NCI-H2107 treated with DMSO at 0.1 percent for 48 hours (cell line): ENCODE measurements at regions not wholly inside any gene's neighbourhood (a gene's known extent, or its start where the extent isn't known, plus 50 kb on each side); places are given as distances from the start of the nearest gene placed in this dataset.
"Not testable (repeated sequence)": the region's sequence is repeated elsewhere in the genome, so short reads cannot be mapped to it uniquely, and the experiment has no call there.

Source experiments
- DNase-seq: peaks from one replicate; lab custom pipeline; 2025; ENCODE audit not compliant: unreplicated experiment; lab: John Stamatoyannopoulos, UW

DNA sequence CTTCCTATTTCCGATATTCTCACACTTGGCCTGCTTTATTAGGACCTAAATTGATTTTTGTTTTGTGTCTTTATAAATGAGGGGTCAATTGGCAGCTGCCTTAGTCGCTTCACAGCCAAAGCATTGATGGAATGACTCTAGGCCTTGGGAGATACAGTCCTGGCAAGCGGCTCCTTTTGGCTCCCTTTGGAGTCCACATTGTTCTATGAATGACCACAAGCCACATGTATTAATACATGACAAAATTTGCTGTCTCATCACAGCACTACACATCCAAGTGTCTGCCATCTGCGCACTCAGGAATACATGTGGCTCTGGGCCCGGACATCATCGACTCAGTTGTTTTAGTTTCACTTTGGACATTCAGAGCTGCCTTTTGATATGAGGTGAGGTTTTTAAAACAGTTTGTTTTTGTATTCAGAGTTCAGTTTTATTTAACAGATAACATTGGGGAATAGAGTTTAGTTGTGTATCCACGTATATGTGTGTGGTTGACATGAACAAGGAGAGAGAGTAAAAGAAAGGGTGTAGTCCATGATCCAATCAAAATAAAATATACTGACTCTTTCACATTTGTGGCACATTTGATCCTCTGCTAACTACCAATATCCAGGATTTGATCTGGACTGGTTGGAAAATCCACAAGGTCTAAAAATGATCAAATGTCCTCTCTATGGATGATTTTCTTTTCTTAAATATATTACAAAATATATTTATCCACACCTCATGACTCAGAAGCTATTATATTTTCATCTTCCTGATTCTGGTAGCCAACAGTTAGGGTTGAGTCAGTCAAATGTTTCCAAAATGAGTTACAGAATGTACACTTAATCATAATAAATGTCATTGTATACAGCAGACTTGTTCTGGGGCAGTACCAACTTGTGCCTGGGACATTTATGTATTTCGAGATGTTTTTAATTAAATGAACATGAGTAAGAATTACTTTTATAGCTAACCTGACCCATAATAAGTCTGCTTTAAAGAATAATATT, 114.0 kb upstream of the MTAP start:
- DNase-seq: peak; percentile 2

DNA sequence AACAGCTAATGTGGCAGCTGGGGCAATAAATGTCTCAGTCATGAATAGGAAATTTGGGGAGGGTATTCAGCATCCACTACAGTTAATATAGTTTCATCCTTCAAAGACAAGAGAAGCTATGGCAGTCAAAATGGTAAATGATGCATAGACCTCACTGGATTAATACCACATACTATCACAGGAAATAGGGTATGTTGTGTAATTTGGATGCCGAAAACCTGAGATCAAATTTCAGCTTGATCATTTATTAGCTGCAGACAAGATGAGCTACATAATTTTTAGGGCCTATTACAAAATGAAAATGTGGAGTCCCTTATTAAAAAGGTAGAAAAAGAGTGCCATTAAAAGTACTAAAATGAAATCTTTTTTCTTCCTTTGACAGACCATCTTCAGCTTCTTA, 112.6 kb upstream of the MTAP start:
- no peak for DNase-seq

DNA sequence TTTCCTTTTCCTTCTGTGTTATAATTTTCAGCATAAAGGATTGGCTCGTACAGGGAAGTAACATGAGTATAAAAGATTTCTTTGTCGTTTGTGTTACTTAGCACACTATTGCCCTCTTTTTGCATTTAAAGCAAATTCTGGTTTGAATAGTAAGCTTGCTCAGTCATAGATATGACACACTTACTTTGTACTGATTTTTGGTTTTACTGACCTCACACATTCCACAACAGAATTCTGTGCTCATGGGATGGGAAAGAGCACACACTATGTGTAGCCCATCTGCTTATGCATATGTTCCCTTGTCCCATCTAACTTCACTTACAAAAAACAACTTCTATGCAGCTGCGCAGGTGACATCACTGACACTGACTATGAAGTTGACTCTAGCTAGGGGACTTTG, 111.9 kb upstream of the MTAP start:
- DNase-seq: no peak

GRCh38 chr9:21692390-21692789, 110.0 kb upstream of the MTAP start:
- no peak for DNase-seq

- no peak for DNase-seq
Observed at GRCh38 chr9:21694424-21694823, 108.0 kb upstream of the MTAP start.

DNA sequence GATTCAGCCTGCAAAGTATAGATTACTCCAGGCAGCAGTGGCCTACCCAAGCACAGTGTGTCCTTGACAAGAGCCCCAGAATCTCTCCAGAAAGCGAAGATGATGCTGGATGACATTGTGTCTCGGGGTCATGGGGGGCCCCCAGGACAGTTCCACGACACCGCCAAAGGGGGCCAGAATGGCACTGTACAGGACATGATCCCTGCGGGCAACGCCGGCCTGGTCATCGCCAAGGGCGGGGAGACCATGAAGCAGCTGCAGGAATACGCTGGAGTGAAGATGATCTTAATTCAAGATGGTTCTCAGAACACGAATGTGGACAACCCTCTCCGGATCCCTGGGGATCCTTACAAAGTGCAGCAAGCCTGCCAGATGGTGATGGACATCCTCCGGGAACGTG, 107.0 kb upstream of the MTAP start:
- no peak for DNase-seq

- no peak for DNase-seq
Observed at GRCh38 chr9:21695874-21696341, 106.5 kb upstream of the MTAP start.

GRCh38 chr9:21696411-21696871, 106.0 kb upstream of the MTAP start:
- DNase-seq: no peak

DNA sequence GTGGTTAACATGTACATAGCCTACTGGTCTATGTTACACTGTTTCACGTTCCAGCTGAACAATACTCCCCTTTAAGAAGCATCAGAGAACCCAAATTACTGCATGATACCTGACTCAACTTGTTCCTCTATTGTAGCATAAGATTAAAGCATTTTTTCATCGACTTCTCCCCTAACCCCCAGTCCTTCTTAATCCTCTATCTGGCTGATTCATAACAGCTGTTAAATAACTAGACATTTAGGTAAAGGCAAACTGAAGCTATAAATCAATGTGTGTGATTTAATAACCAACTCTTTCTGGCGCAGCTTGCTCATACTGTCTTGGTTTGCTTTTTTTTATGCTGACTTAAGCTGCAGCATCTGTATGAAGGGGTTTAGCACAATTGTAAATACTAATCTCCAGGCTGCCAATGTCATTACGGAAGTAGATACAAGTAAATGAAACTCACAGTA, 94.2 kb upstream of the MTAP start:
- DNase-seq: no peak

GRCh38 chr9:21708856-21709255, 93.6 kb upstream of the MTAP start:
- DNase-seq: no peak

GRCh38 chr9:21709464-21710058, 92.9 kb upstream of the MTAP start:
- peak; percentile 14 for DNase-seq

DNA sequence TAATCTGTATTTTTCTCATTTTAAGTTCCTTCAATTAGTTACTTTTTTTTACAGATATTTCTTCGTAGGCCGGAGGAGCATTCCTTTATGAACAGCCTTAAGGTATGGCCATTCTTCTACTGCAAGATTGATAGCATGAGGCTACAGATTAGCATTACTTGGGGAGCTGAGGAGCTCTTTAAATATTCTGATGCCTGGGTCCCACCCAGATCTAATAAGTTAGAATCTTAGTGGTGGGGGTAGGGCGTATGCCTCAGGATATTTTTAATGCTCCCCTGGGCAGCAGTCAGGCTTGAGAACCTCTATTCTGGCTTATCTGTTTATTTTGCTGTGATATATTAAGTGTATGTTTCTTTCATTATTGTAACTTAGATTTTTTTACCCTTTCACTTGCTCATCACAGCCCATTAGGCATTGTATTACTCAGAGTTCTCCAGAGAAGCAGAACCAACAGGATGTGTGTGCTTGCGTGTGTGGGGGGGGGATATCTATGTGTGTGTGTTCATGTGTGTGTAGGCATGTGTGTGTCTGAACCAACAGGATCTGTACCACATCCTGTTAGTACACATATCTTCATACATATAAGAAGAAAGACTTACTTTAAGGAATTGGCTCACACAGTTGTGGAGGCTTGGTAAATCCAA, 91.8 kb upstream of the MTAP start:
- DNase-seq: no peak

DNA sequence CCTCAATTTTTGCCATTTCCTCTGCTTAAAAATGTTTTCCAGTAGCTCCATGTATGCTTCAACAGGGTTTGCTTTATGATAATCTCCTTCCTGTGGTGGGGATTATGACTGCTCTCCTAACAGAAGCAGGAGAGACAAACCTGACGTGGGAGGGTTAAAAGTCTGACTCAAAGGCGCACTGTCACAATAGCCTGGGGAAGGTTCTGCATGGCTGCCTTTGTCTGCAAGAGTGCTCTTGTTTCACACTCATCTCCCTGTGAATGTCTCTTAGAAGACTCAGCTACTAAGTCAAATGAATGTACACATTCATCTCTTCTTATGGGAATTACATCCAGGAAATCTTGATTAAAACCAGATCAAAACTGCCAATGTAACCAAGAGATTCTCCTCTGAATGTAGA, 90.9 kb upstream of the MTAP start:
- DNase-seq: peak; percentile 6

GRCh38 chr9:21715408-21715807, 87.0 kb upstream of the MTAP start:
- no peak for DNase-seq

GRCh38 chr9:21720758-21721157, 81.7 kb upstream of the MTAP start:
- DNase-seq: no peak

- not testable (repeated sequence) for DNase-seq
Observed at GRCh38 chr9:21727411-21727810, 75.0 kb upstream of the MTAP start.

DNA sequence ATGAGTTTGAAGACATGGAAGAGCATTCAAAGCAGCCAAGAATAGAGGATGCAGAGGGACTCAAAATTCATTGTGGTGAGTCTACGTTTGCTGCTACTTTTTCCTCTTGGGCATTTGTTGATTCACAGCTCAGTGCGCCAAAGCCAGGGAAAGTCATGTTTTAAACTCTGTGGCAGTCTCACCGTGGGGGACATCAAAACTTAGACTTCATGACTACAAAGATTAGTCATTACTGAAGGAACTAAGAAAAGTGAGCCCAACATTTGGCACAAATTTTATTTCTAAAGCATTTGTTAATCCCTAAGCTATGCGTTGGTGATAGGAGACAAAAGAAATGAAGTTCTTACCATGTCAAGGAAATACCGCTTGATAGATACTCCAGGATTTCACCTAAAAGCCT, 73.7 kb upstream of the MTAP start:
- no peak for DNase-seq

GRCh38 chr9:21729648-21730047, 72.8 kb upstream of the MTAP start:
- no peak for DNase-seq

DNA sequence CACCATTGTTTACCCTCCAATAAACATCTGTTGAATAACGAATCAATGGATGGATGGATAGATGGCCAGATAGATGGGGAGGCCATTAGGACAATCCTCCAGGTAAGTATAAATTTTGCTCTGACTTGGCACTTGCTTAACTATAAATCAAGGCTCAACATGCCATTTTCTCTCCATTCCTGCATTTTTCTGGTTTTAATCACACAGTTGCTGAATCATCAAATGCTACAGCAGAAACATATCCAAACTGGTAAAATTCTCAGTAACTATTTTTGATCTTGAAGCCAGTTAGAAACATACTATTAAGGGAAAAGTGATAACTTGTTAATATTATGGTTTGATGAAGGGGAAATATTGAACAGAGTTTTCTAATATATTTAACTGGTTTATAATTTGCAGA, 71.5 kb upstream of the MTAP start:
- DNase-seq: no peak

DNA sequence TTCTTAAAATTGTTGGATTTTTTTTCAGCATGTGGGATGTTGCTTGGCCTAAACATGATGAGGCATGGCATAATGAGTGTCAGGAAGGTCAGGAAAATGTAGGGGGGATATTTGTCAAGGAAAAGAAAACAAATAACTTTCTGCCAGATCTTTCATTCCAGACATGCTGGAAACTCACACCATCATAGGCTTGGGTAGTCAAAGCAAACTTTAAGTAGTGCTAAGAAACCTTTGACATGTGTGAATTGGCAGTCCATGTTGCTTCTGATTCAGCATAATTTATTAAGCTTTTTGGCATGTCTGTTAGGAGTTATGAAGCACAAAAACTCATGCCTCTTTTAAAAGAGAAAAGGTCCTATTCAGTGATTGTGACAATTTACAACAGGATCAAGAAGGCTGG, 61.3 kb upstream of the MTAP start:
- DNase-seq: no peak

GRCh38 chr9:21744320-21744719, 58.1 kb upstream of the MTAP start:
- no peak for DNase-seq

DNA sequence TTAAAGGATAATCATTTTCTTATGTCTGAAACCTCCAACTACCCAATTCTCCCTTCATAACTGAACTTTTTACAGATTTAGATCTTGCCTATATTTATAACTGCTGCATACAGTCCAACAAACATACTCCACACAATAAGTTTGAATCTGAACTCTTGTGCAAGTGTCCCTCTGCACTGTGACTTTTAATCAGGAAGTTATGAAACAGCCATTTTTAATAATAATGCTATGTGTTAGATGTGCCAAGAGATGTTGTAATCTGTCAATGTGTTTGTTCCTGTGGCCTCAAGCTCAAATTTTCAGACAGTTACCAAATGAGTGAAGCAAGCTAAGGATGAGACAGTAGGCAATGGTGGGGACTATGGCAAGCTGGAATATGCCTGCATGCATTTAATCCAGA, 57.6 kb upstream of the MTAP start:
- no peak for DNase-seq
